B cell (primary cell): ENCODE measurements at regions not wholly inside any gene's neighbourhood (a gene's known extent, or its start where the extent isn't known, plus 50 kb on each side); places are given as distances from the start of the nearest gene placed in this dataset.
"Not testable (repeated sequence)": the region's sequence is repeated elsewhere in the genome, so short reads cannot be mapped to it uniquely, and the experiment has no call there.

ENCODE experiments used
- CTCF ChIP-seq: fragments of 200-600 bp; IDR thresholded peaks from one replicate; pipeline ENCODE4 v1.8.0; 2022; ENCODE audit warnings: antibody characterized with exemption, mild to moderate bottlenecking
- EZH2 ChIP-seq: IDR thresholded peaks from 2 replicates; pipeline ENCODE4 v1.6.1; 2012; ENCODE audit warnings: borderline replicate concordance, low read depth, mild to moderate bottlenecking, moderate library complexity, low read length; ENCODE audit not compliant: insufficient read depth, poor library complexity, severe bottlenecking

- TF ChIP-seq CTCF, EZH2: not testable (repeated sequence)
Observed at GRCh38 chr11:100607761-100608160, 79.3 kb upstream of the ARHGAP42 start.
